ENCODE measurements at regions not wholly inside any gene's neighbourhood (a gene's known extent, or its start where the extent isn't known, plus 50 kb on each side); places are given as distances from the start of the nearest gene placed in this dataset.

DNA sequence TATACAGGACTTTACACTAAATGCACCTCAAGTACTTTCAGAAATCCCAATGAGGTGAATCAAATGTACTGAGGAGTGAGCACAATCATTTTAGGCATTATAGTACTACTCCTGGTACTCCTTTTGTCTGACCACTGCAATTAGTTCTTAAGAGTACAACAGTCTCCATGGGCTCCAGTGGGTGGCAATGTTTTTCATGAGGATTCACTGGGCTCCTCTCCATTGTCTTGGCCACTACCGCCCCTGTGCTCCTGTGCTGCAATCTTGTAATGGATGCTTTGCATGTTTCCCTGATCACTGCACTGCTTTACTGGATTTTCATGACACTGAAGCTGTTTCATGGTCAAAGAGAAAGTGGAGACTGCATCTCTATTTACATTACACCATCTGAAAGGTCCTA is 268.5 kb upstream of the ZSWIM2 start:
- intact Hi-C loops (cut with micrococcal nuclease; ENCODE audit: unreplicated experiment) (no loop called here), in situ Hi-C loops (cut with MboI) (no loop called here)
- no peak overlapping the region for H2AFZ ChIP-seq (ENCODE audit: control insufficient read depth, low read depth, low read length)
- SMC1A ChIA-PET (ENCODE audit: uncharacterized antibody, unreplicated experiment), result interaction anchor here (0.9 kb wide), 1 partner anchor 31 kb away, joined by 3 read pairs; no protein-coding TSS in a partner anchor
- POLR2A ChIA-PET, result no interaction called here
- CTCF ChIA-PET, result interaction anchor here (1.5 kb wide), 1 partner anchor 213 kb away, joined by 4 read pairs; no protein-coding TSS in a partner anchor
- H3K9me3 ChIP-seq (replicated peaks; ENCODE audit: control insufficient read depth, insufficient read depth, low read length), result no peaks in the 10 kb centered on the region
- H3K4me2 ChIP-seq (ENCODE audit: control insufficient read depth, insufficient read depth), result no peak overlapping the region
- DNase-seq (ENCODE audit: low read depth, low spot score) (no peak), ATAC-seq (peak; percentile 48), FAIRE-seq (no peak)
- TF ChIP-seq NR2C1 (IDR thresholded peaks at IDR 0.05) (no peak), CREM (IDR thresholded peaks at IDR 0.05; ENCODE audit: low read depth) (no peak), SMAD1 (IDR thresholded peaks at IDR 0.05; ENCODE audit: low read depth, partially characterized antibody) (no peak), IKZF1 (conservative IDR thresholded peaks at IDR 0.05) (no peak), CREB1 (IDR thresholded peaks at IDR 0.05; ENCODE audit: low read depth) (no peak)
- H3K27ac ChIP-seq (ENCODE audit: control insufficient read depth, insufficient read depth), result no peak overlapping the region
- 60% methylated on average over 1 of the region's 1 CpG for WGBS (ENCODE audit: insufficient coverage, insufficient replicate concordance, low lambda C conversion rate, missing lambda C conversion rate)
- H3K9ac ChIP-seq (ENCODE audit: control insufficient read depth, insufficient read depth, low read length), result no peak overlapping the region
- H3K36me3 ChIP-seq (ENCODE audit: control insufficient read depth in 2 of 2, insufficient read depth in 2 of 2, low read length in 1 of 2), result no peaks in the 10 kb centered on the region
- BruUV-seq (replicated peaks), result no TSS peak
- H4K20me1 ChIP-seq (ENCODE audit: control insufficient read depth, insufficient read depth), result no peaks in the 10 kb centered on the region
- H3K79me2 ChIP-seq (ENCODE audit: control insufficient read depth, insufficient read depth, low read length), result no peaks in the 10 kb centered on the region
- no peak overlapping the region for H3K4me3 ChIP-seq
- RAD21 ChIA-PET (ENCODE audit: unreplicated experiment), result interaction anchor here (1.1 kb wide), 1 partner anchor 21 kb away, joined by 3 read pairs; no protein-coding TSS in a partner anchor
- no peaks in the 10 kb centered on the region for H3K27me3 ChIP-seq (replicated peaks in 1 of 2; ENCODE audit: control insufficient read depth in 2 of 2, insufficient read depth in 2 of 2, low read length in 1 of 2)
- no peaks in the 10 kb centered on the region for H3K4me1 ChIP-seq (ENCODE audit: control insufficient read depth, insufficient read depth, low read length)

DNA sequence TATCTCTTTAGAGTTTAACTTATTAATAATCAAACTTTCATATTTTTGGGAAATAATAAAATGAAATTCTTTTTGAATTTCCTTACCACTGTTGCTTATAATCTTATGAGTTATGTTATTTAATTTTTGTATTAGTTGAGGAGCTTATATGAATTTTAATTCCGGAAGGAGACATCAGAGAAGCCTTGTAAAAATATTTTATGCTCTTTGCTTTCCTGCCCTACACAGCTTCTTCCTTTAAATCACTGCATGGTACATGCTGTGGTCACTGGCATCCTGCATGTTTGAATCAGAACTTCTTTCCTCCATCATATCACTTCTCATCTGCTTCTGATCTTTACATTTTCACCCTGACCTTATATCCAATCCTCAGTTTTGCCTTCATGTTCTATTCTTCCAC is 266.7 kb upstream of the ZSWIM2 start:
- POLR2A ChIA-PET, result no interaction called here
- TF ChIP-seq TCF12 (IDR thresholded peaks at IDR 0.05; ENCODE audit: low read depth, low read length) (no peak), MXI1 (IDR thresholded peaks at IDR 0.05; ENCODE audit: low read depth, low read length) (no peak), YBX1 (IDR thresholded peaks at IDR 0.05) (no peak)
- TF ChIP-seq, protein P1, sequence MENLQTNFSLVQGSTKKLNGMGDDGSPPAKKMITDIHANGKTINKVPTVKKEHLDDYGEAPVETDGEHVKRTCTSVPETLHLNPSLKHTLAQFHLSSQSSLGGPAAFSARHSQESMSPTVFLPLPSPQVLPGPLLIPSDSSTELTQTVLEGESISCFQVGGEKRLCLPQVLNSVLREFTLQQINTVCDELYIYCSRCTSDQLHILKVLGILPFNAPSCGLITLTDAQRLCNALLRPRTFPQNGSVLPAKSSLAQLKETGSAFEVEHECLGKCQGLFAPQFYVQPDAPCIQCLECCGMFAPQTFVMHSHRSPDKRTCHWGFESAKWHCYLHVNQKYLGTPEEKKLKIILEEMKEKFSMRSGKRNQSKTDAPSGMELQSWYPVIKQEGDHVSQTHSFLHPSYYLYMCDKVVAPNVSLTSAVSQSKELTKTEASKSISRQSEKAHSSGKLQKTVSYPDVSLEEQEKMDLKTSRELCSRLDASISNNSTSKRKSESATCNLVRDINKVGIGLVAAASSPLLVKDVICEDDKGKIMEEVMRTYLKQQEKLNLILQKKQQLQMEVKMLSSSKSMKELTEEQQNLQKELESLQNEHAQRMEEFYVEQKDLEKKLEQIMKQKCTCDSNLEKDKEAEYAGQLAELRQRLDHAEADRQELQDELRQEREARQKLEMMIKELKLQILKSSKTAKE (IDR thresholded peaks at IDR 0.05; ENCODE audit: low read depth, poor library complexity, severe bottlenecking), result no peak
- TF ChIP-seq, protein P2, sequence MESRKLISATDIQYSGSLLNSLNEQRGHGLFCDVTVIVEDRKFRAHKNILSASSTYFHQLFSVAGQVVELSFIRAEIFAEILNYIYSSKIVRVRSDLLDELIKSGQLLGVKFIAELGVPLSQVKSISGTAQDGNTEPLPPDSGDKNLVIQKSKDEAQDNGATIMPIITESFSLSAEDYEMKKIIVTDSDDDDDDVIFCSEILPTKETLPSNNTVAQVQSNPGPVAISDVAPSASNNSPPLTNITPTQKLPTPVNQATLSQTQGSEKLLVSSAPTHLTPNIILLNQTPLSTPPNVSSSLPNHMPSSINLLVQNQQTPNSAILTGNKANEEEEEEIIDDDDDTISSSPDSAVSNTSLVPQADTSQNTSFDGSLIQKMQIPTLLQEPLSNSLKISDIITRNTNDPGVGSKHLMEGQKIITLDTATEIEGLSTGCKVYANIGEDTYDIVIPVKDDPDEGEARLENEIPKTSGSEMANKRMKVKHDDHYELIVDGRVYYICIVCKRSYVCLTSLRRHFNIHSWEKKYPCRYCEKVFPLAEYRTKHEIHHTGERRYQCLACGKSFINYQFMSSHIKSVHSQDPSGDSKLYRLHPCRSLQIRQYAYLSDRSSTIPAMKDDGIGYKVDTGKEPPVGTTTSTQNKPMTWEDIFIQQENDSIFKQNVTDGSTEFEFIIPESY (IDR thresholded peaks at IDR 0.05), result no peak
- RAD21 ChIA-PET (ENCODE audit: unreplicated experiment), result interaction anchor here (0.9 kb wide), 1 partner anchor 253 kb away, joined by 3 read pairs; no protein-coding TSS in a partner anchor
- H3K4me2 ChIP-seq (ENCODE audit: control insufficient read depth, insufficient read depth), result no peak overlapping the region
- H3K9ac ChIP-seq (ENCODE audit: control insufficient read depth, insufficient read depth, low read length), result no peak overlapping the region
- no peak for DNase-seq (ENCODE audit: low read depth, low spot score)
- no peak overlapping the region for H3K27ac ChIP-seq (ENCODE audit: control insufficient read depth, insufficient read depth)
- no peaks in the 10 kb centered on the region for H3K4me1 ChIP-seq (ENCODE audit: control insufficient read depth, insufficient read depth, low read length)
- SMC1A ChIA-PET (ENCODE audit: uncharacterized antibody, unreplicated experiment), result interaction anchor here (0.8 to 1.0 kb wide), 2 partner anchors 9 to 14 kb away, joined by 3 to 4 read pairs; no protein-coding TSS in a partner anchor
- CTCF ChIA-PET, result no interaction called here
- H2AFZ ChIP-seq (ENCODE audit: control insufficient read depth, low read depth, low read length), result no peak overlapping the region
- H4K20me1 ChIP-seq (ENCODE audit: control insufficient read depth, insufficient read depth), result no peaks in the 10 kb centered on the region
- H3K4me3 ChIP-seq, result no peak overlapping the region
- intact Hi-C loops (cut with micrococcal nuclease; ENCODE audit: unreplicated experiment), result no loop called here
- no peak for FAIRE-seq
- no peaks in the 10 kb centered on the region for H3K27me3 ChIP-seq (replicated peaks in 1 of 2; ENCODE audit: control insufficient read depth in 2 of 2, insufficient read depth in 2 of 2, low read length in 1 of 2)
- no peaks in the 10 kb centered on the region for H3K79me2 ChIP-seq (ENCODE audit: control insufficient read depth, insufficient read depth, low read length)
- no peaks in the 10 kb centered on the region for H3K9me3 ChIP-seq (replicated peaks; ENCODE audit: control insufficient read depth, insufficient read depth, low read length)
- in situ Hi-C loops (cut with MboI), result no loop called here
- BruUV-seq (replicated peaks), result no TSS peak
- ATAC-seq, result no peak
- 0% methylated on average over 1 of the region's 1 CpG for WGBS (ENCODE audit: insufficient coverage, insufficient replicate concordance, low lambda C conversion rate, missing lambda C conversion rate)
- H3K36me3 ChIP-seq (ENCODE audit: control insufficient read depth in 2 of 2, insufficient read depth in 2 of 2, low read length in 1 of 2), result no peaks in the 10 kb centered on the region

Data from GM12878 (cell line).